A673 (cell line): ENCODE measurements at regions not wholly inside any gene's neighbourhood (a gene's known extent, or its start where the extent isn't known, plus 50 kb on each side); places are given as distances from the start of the nearest gene placed in this dataset.

Source experiments
- BruUV-seq: library from RNA; stranded (reverse); fragments of 400-500 nt; replicated peaks from 2 replicates; lab custom pipeline; 2021; lab: Mats Ljungman, UMichigan
- CTCF ChIA-PET: fragments of 300-600 bp; sonication (Branson Sonifier 250); formaldehyde crosslinking; loops from one replicate; lab custom pipeline; 2022; ENCODE audit warnings: antibody characterized with exemption; lab: Charles Lee
- POLR2A ChIA-PET: fragments of 300-600 bp; sonication (Branson Sonifier 250); formaldehyde crosslinking; loops from one replicate; lab custom pipeline; 2022; ENCODE audit warnings: antibody characterized with exemption; ENCODE audit not compliant: low non-redundant PET; lab: Charles Lee
- DNase-seq: peaks from one replicate; pipeline ENCODE4 v3.0.0-alpha.2; 2015; ENCODE audit warnings: low spot score
- H3K27ac ChIP-seq: fragments of 200-600 bp; sonication (generic); 2 replicates; pipeline ENCODE4 v1.5.1; 2016; ENCODE audit warnings: mixed run types, low read depth, mild to moderate bottlenecking, mixed read lengths, antibody characterized with exemption, low read length; ENCODE audit not compliant: poor library complexity, severe bottlenecking
- H3K27me3 ChIP-seq: fragments of 200-600 bp; sonication (generic); replicated peaks from 2 replicates; pipeline ENCODE4 v1.6.1; 2017; ENCODE audit warnings: mixed run types, low read depth, mild to moderate bottlenecking, mixed read lengths, antibody characterized with exemption, low read length; ENCODE audit not compliant: insufficient read depth, poor library complexity
- H3K36me3 ChIP-seq: fragments of 200-600 bp; sonication (generic); 2 replicates; pipeline ENCODE4 v1.6.1; 2016; ENCODE audit warnings: mixed run types, mild to moderate bottlenecking, mixed read lengths, antibody characterized with exemption, low read length; ENCODE audit not compliant: insufficient read depth, poor library complexity, severe bottlenecking
- H3K4me1 ChIP-seq: fragments of 200-600 bp; sonication (generic); 2 replicates; pipeline ENCODE4 v1.6.1; 2017; ENCODE audit warnings: mixed run types, mild to moderate bottlenecking, mixed read lengths, antibody characterized with exemption, low read length; ENCODE audit not compliant: insufficient read depth, poor library complexity, severe bottlenecking
- H3K4me3 ChIP-seq: fragments of 200-600 bp; sonication (generic); 2 replicates; pipeline ENCODE4 v1.5.1; 2016; ENCODE audit warnings: low read depth, mixed run types, mild to moderate bottlenecking, mixed read lengths, low read length; ENCODE audit not compliant: poor library complexity, severe bottlenecking
- H3K9me3 ChIP-seq: fragments of 200-600 bp; sonication (generic); 2 replicates; pipeline ENCODE4 v1.6.1; 2016; ENCODE audit warnings: mixed run types, low read depth, mild to moderate bottlenecking, mixed read lengths, antibody characterized with exemption, low read length; ENCODE audit not compliant: poor library complexity, severe bottlenecking
- EZH2 ChIP-seq: fragments of 200-600 bp; sonication (generic); IDR thresholded peaks from 2 replicates; pipeline ENCODE4 v1.6.1; 2017; ENCODE audit warnings: borderline replicate concordance, low read depth, mild to moderate bottlenecking, mixed read lengths, antibody characterized with exemption, low read length; ENCODE audit not compliant: poor library complexity, severe bottlenecking
- intact Hi-C: fragments of 100-400 bp; cut with micrococcal nuclease; formaldehyde crosslinking; loops from one replicate; pipeline ENCODE4 v1.10.0; 2022; ENCODE audit not compliant: unreplicated experiment
- TF ChIP-seq, protein P1 (sequence below): fragments of 300-800, 200-600 bp; sonication (generic); conservative IDR thresholded peaks from 2 replicates; pipeline ENCODE4 v1.5.1; 2017; ENCODE audit warnings: low read depth, mild to moderate bottlenecking, antibody characterized with exemption, low read length, moderate library complexity, mixed read lengths

- TF ChIP-seq, protein P1, sequence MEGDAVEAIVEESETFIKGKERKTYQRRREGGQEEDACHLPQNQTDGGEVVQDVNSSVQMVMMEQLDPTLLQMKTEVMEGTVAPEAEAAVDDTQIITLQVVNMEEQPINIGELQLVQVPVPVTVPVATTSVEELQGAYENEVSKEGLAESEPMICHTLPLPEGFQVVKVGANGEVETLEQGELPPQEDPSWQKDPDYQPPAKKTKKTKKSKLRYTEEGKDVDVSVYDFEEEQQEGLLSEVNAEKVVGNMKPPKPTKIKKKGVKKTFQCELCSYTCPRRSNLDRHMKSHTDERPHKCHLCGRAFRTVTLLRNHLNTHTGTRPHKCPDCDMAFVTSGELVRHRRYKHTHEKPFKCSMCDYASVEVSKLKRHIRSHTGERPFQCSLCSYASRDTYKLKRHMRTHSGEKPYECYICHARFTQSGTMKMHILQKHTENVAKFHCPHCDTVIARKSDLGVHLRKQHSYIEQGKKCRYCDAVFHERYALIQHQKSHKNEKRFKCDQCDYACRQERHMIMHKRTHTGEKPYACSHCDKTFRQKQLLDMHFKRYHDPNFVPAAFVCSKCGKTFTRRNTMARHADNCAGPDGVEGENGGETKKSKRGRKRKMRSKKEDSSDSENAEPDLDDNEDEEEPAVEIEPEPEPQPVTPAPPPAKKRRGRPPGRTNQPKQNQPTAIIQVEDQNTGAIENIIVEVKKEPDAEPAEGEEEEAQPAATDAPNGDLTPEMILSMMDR = no peak
- TF ChIP-seq EZH2 = no peak
- BruUV-seq = no TSS peak
- Histone ChIP-seq H3K27ac (no peak overlapping the region), H3K27me3 (no peaks in the 10 kb centered on the region), H3K4me3 (no peak overlapping the region), H3K36me3 (no peaks in the 10 kb centered on the region), H3K4me1 (no peaks in the 10 kb centered on the region), H3K9me3 (no peaks in the 10 kb centered on the region)
- intact Hi-C loops = no loop called here
- no peak for DNase-seq
- ChIA-PET CTCF (no interaction called here), POLR2A (no interaction called here)
These were observed 116.1 kb upstream of the DOCK10 start for GRCh38 chr2:225158360-225158759.

- Histone ChIP-seq H3K9me3 (no peaks in the 10 kb centered on the region), H3K36me3 (no peaks in the 10 kb centered on the region), H3K27ac (no peak overlapping the region), H3K4me3 (no peak overlapping the region), H3K27me3 (no peaks in the 10 kb centered on the region), H3K4me1 (no peaks in the 10 kb centered on the region)
- BruUV-seq = no TSS peak
- ChIA-PET POLR2A (no interaction called here), CTCF (no interaction called here)
- intact Hi-C loops = no loop called here
- DNase-seq = no peak
- TF ChIP-seq EZH2 = no peak
- TF ChIP-seq, protein P1 = no peak
These were observed 114.7 kb upstream of the DOCK10 start for GRCh38 chr2:225156853-225157451.

- TF ChIP-seq, protein P1 = no peak
- no peak for TF ChIP-seq EZH2
- Histone ChIP-seq H3K27me3 (no peaks in the 10 kb centered on the region), H3K4me1 (no peaks in the 10 kb centered on the region), H3K27ac (no peak overlapping the region), H3K9me3 (no peaks in the 10 kb centered on the region), H3K4me3 (no peak overlapping the region), H3K36me3 (no peaks in the 10 kb centered on the region)
- intact Hi-C loops = no loop called here
- no peak for DNase-seq
- BruUV-seq = no TSS peak
- POLR2A ChIA-PET = no interaction called here
- CTCF ChIA-PET = no interaction called here
These were observed 98.5 kb upstream of the DOCK10 start for GRCh38 chr2:225140723-225141122.
